ENCODE measurements at regions not wholly inside any gene's neighbourhood (a gene's known extent, or its start where the extent isn't known, plus 50 kb on each side); places are given as distances from the start of the nearest gene placed in this dataset.

- DNase-seq (ENCODE audit: low spot score in 2 of 2), result no peak
- no peaks in the 10 kb centered on the region for H3K27me3 ChIP-seq
- H3K4me3 ChIP-seq, result no peak overlapping the region
- H3K27ac ChIP-seq, result no peak overlapping the region
- 49 to 56% methylated on average over 4 of the region's 4 CpGs for WGBS, 2 donors
- H3K4me1 ChIP-seq, result peaks cover 0 to 30% (median 5%) of the 10 kb centered on the region in 4 donors
- TF ChIP-seq, protein P1, sequence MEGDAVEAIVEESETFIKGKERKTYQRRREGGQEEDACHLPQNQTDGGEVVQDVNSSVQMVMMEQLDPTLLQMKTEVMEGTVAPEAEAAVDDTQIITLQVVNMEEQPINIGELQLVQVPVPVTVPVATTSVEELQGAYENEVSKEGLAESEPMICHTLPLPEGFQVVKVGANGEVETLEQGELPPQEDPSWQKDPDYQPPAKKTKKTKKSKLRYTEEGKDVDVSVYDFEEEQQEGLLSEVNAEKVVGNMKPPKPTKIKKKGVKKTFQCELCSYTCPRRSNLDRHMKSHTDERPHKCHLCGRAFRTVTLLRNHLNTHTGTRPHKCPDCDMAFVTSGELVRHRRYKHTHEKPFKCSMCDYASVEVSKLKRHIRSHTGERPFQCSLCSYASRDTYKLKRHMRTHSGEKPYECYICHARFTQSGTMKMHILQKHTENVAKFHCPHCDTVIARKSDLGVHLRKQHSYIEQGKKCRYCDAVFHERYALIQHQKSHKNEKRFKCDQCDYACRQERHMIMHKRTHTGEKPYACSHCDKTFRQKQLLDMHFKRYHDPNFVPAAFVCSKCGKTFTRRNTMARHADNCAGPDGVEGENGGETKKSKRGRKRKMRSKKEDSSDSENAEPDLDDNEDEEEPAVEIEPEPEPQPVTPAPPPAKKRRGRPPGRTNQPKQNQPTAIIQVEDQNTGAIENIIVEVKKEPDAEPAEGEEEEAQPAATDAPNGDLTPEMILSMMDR (IDR thresholded peaks at IDR 0.05), result no peak
- TF ChIP-seq POLR2A (IDR thresholded peaks at IDR 0.05) (no peak), EP300 (IDR thresholded peaks at IDR 0.05) (no peak)
- H3K9me3 ChIP-seq, result no peaks in the 10 kb centered on the region
- H3K36me3 ChIP-seq, result no peaks in the 10 kb centered on the region
Observed at GRCh38 chr15:94122516-94122915, 108.8 kb upstream of the MCTP2 start.

DNA sequence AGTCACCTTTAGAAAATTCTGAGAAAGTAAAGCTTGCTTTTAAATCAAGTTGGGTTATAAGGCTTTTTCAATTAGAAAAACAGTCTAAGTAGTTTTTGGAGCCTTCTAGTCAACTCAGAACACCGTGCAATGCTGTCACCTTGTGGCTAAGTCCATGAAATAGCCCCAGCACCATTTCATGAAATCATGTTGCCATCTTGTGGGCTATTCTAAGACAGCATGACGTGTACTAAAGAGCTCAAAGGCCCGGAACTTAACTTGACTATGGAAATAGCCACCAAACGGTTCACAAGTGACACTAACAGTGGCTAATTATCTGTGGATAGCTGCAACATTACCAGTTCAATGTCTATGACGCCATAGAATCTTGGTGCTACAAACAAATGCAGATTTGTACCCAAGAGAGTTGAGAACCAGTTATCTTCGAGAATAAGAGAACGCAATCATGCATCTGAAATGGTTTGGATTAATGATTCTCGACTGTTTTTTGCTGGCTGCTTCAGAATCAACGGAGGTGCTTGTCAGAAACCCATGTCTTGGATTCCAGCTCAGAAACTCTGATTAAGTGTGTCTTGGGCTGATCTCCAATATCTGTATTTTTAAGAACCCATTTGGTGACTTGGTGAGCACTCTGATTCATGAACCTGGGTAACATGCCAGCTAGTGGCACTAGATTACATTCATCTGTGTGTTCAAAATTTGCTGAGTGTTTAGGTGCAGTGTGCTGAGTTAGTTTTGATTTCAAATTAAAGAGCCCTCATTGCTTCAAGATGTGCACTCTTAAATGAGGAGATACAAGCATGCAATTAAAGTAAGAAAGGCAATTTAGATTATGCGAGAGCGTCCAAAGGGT lies 111.2 kb upstream of the MCTP2 start:
- peak; percentile 29 to 85 for DNase-seq (ENCODE audit: low spot score in 2 of 2)
- no peak overlapping the region for H3K4me3 ChIP-seq

DNA sequence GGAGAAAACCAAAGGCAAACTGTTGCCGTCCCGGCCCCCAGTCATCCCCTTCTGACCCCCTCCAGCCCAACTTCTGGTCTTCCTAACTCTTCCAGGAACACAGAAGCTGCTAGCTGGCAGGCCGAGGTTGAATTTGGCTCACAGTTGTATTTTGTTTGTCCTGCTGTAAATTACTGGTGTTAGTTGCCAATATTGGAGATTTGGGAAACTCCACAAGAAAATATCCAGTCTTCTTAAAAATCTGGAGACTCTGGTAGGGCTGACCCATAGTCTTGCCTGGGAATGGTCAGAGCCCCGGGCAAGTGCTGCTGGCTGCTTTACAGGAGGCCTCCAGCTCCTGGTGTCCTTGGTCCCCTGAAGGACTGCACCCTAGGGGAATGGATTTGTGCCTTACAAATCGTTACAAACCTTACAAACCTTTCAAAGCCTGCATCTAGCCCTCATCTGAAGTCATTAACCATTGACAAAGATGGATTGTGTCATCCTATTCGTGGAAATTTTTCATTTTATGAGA lies 112.0 kb upstream of the MCTP2 start:
- Histone ChIP-seq H3K27ac (peak overlapping the region in 3 of 4 donors; percentile 21 to 81 (median 78)), H3K4me1 (peaks cover 0 to 16% (median 5%) of the 10 kb centered on the region in 4 donors), H3K9me3 (no peaks in the 10 kb centered on the region), H3K27me3 (no peaks in the 10 kb centered on the region), H3K4me3 (no peak overlapping the region), H3K36me3 (no peaks in the 10 kb centered on the region)
- 19 to 25% methylated on average over 6 of the region's 6 CpGs for WGBS, 2 donors
- peak; percentile 15 to 33 for DNase-seq (ENCODE audit: low spot score in 2 of 2)
- TF ChIP-seq EP300 (IDR thresholded peaks at IDR 0.05) (peak in 1 of 2 donors; percentile 38), POLR2A (IDR thresholded peaks at IDR 0.05) (no peak)

More for the DNA sequence above, 111.2 kb upstream of the MCTP2 start:
- Histone ChIP-seq H3K27me3 (no peaks in the 10 kb centered on the region), H3K27ac (peak overlapping the region in 3 of 4 donors; percentile 21 to 81 (median 78)), H3K4me1 (peaks cover 0 to 23% (median 5%) of the 10 kb centered on the region in 4 donors), H3K9me3 (no peaks in the 10 kb centered on the region), H3K36me3 (no peaks in the 10 kb centered on the region)
- TF ChIP-seq, protein P1 (IDR thresholded peaks at IDR 0.05), result peak; percentile 78 to 98 (median 94)
- TF ChIP-seq EP300 (IDR thresholded peaks at IDR 0.05) (peak in 1 of 2 donors; percentile 69), POLR2A (IDR thresholded peaks at IDR 0.05) (no peak)
- WGBS, 2 donors, result 42% methylated on average over 11 of the region's 11 CpGs

DNA sequence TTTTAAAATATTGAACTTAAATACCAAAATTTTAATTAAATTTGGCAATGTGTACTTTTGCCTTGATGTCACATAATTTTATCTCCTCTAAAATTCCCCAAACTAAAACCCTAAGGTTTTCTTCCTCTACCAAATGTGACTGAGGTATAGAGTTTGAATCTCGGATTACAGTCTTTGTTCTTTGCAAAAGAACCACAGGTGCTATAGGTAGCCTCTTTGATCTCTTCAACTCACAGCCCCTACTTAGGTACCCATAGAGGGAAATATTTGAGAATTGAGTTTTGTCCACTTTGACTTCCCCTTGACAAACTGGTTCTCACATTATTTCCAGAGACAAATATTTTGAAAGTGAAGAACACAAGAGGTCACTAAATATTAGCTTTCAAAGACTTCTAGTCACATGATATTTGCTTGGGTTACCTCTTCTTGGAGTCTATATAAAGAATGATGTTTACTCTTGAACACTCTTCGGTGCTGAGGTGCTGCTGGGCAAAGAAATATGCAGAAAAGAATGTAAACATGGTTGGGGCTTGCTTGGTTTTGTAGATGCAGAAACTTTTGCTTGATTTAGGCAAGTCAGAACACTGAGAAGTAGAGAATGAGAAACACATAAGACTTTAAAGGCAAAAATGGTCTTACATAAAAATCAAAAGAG lies 120.8 kb upstream of the MCTP2 start:
- TF ChIP-seq POLR2A (IDR thresholded peaks at IDR 0.05) (no peak), EP300 (IDR thresholded peaks at IDR 0.05) (no peak)
- TF ChIP-seq, protein P1 (IDR thresholded peaks at IDR 0.05), result no peak
- H3K36me3 ChIP-seq, result no peaks in the 10 kb centered on the region
- no peak overlapping the region for H3K27ac ChIP-seq
- H3K4me3 ChIP-seq, result no peak overlapping the region
- H3K9me3 ChIP-seq, result no peaks in the 10 kb centered on the region
- no peaks in the 10 kb centered on the region for H3K4me1 ChIP-seq
- WGBS, 2 donors, result 52 to 61% methylated on average over 2 of the region's 2 CpGs
- no peak for DNase-seq (ENCODE audit: low spot score in 2 of 2)
- H3K27me3 ChIP-seq, result no peaks in the 10 kb centered on the region

DNA sequence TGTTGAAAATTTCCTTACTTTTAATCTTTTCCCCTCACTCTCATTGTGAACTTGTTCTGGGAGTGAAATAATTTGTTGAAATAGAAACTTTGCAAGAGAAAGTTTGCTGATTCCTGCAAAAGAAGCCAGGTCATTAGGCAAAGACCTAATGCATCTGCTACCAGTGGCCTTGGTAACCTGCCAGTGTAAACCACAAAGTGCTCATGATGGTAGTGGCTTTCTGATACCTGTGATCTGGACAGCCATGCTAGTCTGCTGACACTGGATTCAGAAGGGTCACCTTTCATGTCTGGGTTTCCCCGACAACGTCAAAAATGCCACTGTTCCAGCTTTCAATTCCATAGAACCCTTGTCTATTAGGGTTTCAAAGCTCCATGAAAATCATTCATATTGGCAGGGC lies 123.7 kb upstream of the MCTP2 start:
- Histone ChIP-seq H3K27ac (no peak overlapping the region), H3K4me1 (no peaks in the 10 kb centered on the region), H3K36me3 (no peaks in the 10 kb centered on the region), H3K4me3 (no peak overlapping the region), H3K9me3 (no peaks in the 10 kb centered on the region), H3K27me3 (no peaks in the 10 kb centered on the region)
- DNase-seq (ENCODE audit: low spot score in 2 of 2), result no peak
- TF ChIP-seq POLR2A (IDR thresholded peaks at IDR 0.05) (no peak), EP300 (IDR thresholded peaks at IDR 0.05) (no peak)
- TF ChIP-seq, protein P1 (IDR thresholded peaks at IDR 0.05), result no peak
- 95 to 97% methylated on average over 2 of the region's 2 CpGs for WGBS, 2 donors

Data from tibial nerve (tissue), 4 donors.